Cardiac muscle cell (in vitro differentiated cells and primary cell): ENCODE measurements at regions not wholly inside any gene's neighbourhood (a gene's known extent, or its start where the extent isn't known, plus 50 kb on each side); places are given as distances from the start of the nearest gene placed in this dataset.

Experiments used
- DNase-seq, 2 donors: peaks; one replicate each; pipeline versions ENCODE4 v3.0.0 to v3.0.0-alpha.2; 2010 to 2017; ENCODE audit warnings: low read depth in 1 of 2, low spot score in 1 of 2
- H3K27ac ChIP-seq: fragments of 200-600 bp; sonication (generic); 2 replicates; pipeline ENCODE4 v1.5.1; 2016
- H3K27me3 ChIP-seq: fragments of 200-600 bp; sonication (generic); 2 replicates; pipeline ENCODE4 v1.6.0; 2016; ENCODE audit warnings: control low read depth
- H3K36me3 ChIP-seq: fragments of 200-600 bp; sonication (generic); 2 replicates; pipeline ENCODE4 v1.5.1; 2016; ENCODE audit warnings: control low read depth
- H3K4me1 ChIP-seq: fragments of 200-600 bp; sonication (generic); 2 replicates; pipeline ENCODE4 v1.8.1; 2017; ENCODE audit warnings: low read depth, mild to moderate bottlenecking, mixed run types
- H3K4me3 ChIP-seq: fragments of 200-600 bp; sonication (generic); 2 replicates; pipeline ENCODE4 v1.5.1; 2016; ENCODE audit warnings: mild to moderate bottlenecking
- H3K9me3 ChIP-seq: fragments of 200-600 bp; sonication (generic); 2 replicates; pipeline ENCODE4 v1.5.1; 2017; ENCODE audit warnings: low read depth, mild to moderate bottlenecking, control low read depth
- CTCF ChIP-seq: IDR thresholded peaks from 2 replicates; pipeline ENCODE4 v1.5.1; 2012; ENCODE audit warnings: low read depth, mild to moderate bottlenecking, low read length

- H3K27ac ChIP-seq = no peak overlapping the region
- TF ChIP-seq CTCF = no peak
- no peak for DNase-seq
- no peaks in the 10 kb centered on the region for H3K36me3 ChIP-seq
- no peak overlapping the region for H3K4me3 ChIP-seq
- no peaks in the 10 kb centered on the region for H3K4me1 ChIP-seq
- H3K9me3 ChIP-seq = no peaks in the 10 kb centered on the region
- H3K27me3 ChIP-seq = no peaks in the 10 kb centered on the region
Measured at GRCh38 chr14:71271166-71271945, 364.1 kb downstream of the PCNX1 start.

GRCh38 chr14:71273366-71273765 is 366.1 kb downstream of the PCNX1 start:
- Histone ChIP-seq H3K27me3 (no peaks in the 10 kb centered on the region), H3K27ac (no peak overlapping the region), H3K4me1 (no peaks in the 10 kb centered on the region), H3K9me3 (no peaks in the 10 kb centered on the region), H3K4me3 (no peak overlapping the region), H3K36me3 (no peaks in the 10 kb centered on the region)
- TF ChIP-seq CTCF = no peak
- DNase-seq = no peak

GRCh38 chr14:71284048-71284447 is 376.8 kb downstream of the PCNX1 start:
- TF ChIP-seq CTCF = no peak
- no peaks in the 10 kb centered on the region for H3K27me3 ChIP-seq
- no peaks in the 10 kb centered on the region for H3K9me3 ChIP-seq
- H3K27ac ChIP-seq = no peak overlapping the region
- H3K4me3 ChIP-seq = no peak overlapping the region
- no peaks in the 10 kb centered on the region for H3K4me1 ChIP-seq
- no peaks in the 10 kb centered on the region for H3K36me3 ChIP-seq
- DNase-seq = no peak

GRCh38 chr14:71286126-71286525 is 378.9 kb downstream of the PCNX1 start:
- no peak for DNase-seq
- Histone ChIP-seq H3K4me1 (no peaks in the 10 kb centered on the region), H3K9me3 (no peaks in the 10 kb centered on the region), H3K36me3 (no peaks in the 10 kb centered on the region), H3K27me3 (no peaks in the 10 kb centered on the region), H3K4me3 (no peak overlapping the region), H3K27ac (no peak overlapping the region)
- no peak for TF ChIP-seq CTCF

GRCh38 chr14:71287567-71287966 is 380.3 kb downstream of the PCNX1 start:
- DNase-seq = no peak
- TF ChIP-seq CTCF = no peak
- Histone ChIP-seq H3K4me3 (no peak overlapping the region), H3K36me3 (no peaks in the 10 kb centered on the region), H3K4me1 (no peaks in the 10 kb centered on the region), H3K27ac (no peak overlapping the region), H3K27me3 (no peaks in the 10 kb centered on the region), H3K9me3 (no peaks in the 10 kb centered on the region)
